D721Med (cell line): ENCODE measurements at regions not wholly inside any gene's neighbourhood (a gene's known extent, or its start where the extent isn't known, plus 50 kb on each side); places are given as distances from the start of the nearest gene placed in this dataset.

ENCODE experiments used
- DNase-seq: peaks from one replicate; pipeline ENCODE4 v3.0.0; 2011; ENCODE audit warnings: low spot score; ENCODE audit not compliant: insufficient read length
- FAIRE-seq: peaks from 2 replicates; lab custom pipeline; 2011; peaks lifted over from hg19 to GRCh38; lab: Jason Lieb, UNC
- TF ChIP-seq, protein P1 (sequence below): IDR thresholded peaks from 2 replicates; pipeline ENCODE4 v1.5.1; 2012; ENCODE audit warnings: mild to moderate bottlenecking, control low read depth; ENCODE audit not compliant: insufficient read depth; ENCODE audit errors: missing control alignments

DNA sequence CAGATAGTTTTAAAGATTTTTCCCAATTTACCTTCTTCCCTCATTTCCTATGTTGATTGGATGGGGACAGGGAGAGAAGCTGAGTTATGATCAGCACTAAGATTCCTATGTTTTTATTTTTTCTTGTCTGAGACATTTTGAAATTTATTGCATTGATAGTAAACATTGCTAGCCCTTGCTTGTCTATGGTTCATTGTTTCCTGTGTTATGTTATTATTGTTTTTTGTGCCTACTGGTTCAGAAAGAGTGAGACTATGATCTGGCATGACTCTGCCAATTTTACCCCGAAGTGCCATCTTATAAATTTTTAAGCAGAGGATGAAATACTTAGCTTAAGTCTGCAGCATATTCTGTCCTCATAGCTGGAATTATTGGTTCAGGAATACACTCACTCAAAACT, 478.5 kb downstream of the MBD2 start:
- TF ChIP-seq, protein P1, sequence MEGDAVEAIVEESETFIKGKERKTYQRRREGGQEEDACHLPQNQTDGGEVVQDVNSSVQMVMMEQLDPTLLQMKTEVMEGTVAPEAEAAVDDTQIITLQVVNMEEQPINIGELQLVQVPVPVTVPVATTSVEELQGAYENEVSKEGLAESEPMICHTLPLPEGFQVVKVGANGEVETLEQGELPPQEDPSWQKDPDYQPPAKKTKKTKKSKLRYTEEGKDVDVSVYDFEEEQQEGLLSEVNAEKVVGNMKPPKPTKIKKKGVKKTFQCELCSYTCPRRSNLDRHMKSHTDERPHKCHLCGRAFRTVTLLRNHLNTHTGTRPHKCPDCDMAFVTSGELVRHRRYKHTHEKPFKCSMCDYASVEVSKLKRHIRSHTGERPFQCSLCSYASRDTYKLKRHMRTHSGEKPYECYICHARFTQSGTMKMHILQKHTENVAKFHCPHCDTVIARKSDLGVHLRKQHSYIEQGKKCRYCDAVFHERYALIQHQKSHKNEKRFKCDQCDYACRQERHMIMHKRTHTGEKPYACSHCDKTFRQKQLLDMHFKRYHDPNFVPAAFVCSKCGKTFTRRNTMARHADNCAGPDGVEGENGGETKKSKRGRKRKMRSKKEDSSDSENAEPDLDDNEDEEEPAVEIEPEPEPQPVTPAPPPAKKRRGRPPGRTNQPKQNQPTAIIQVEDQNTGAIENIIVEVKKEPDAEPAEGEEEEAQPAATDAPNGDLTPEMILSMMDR, result no peak
- no peak for DNase-seq
- FAIRE-seq, result no peak

- DNase-seq (no peak), FAIRE-seq (no peak)
- TF ChIP-seq, protein P1, result no peak
Measured at GRCh38 chr18:53745224-53745967, 479.1 kb downstream of the MBD2 start.

DNA sequence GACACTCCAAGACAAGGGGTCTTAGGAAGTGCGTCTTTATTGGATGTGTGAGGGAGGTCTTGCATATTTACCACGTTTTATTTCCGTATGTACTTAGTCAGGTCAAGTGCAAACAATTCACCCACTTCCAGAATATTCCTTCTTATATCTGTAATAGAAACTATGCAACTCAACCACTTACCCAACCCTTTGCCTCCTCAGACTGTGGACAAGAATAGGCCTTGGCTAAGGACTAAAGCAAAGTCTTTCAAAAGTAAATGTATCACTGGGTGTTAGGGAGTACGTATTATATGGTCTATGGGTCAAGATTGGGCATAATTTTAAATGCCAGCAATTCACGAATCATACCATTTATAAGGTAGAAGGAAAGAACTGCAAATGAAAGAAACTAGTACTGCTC, 484.8 kb downstream of the MBD2 start:
- TF ChIP-seq, protein P1, result no peak
- FAIRE-seq, result peak; percentile 98
- no peak for DNase-seq

GRCh38 chr18:53735526-53735925, 488.9 kb downstream of the MBD2 start:
- DNase-seq (no peak), FAIRE-seq (peak; percentile 97)
- TF ChIP-seq, protein P1, result no peak

GRCh38 chr18:53715243-53715853, 509.1 kb downstream of the MBD2 start:
- TF ChIP-seq, protein P1, result no peak
- DNase-seq (no peak), FAIRE-seq (peak; percentile 35)

DNA sequence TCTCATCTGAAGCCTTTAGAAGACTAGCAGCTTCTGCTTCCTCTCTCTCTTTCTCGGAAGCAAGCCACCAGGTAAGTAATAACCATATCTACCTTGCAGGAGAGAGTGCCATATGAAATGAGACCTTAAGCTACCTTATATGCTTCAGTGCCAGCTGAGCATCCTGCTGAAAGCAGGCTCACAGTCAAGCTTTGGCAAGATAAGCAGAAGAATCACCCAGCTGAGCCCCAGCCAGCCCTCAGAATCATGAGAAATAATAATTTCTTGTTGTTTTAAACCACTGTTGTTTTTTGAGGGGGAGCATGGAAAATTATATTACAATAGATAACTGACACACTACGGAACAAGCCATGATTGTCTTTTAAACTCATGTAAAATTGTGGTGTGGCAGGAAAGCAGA, 514.4 kb downstream of the MBD2 start:
- DNase-seq (no peak), FAIRE-seq (no peak)
- TF ChIP-seq, protein P1, result no peak

- no peak for DNase-seq
- TF ChIP-seq, protein P1, result no peak
- no peak for FAIRE-seq
Measured at GRCh38 chr18:53702480-53702879, 522.0 kb downstream of the MBD2 start.
